ENCODE measurements at regions not wholly inside any gene's neighbourhood (a gene's known extent, or its start where the extent isn't known, plus 50 kb on each side); places are given as distances from the start of the nearest gene placed in this dataset.

DNA sequence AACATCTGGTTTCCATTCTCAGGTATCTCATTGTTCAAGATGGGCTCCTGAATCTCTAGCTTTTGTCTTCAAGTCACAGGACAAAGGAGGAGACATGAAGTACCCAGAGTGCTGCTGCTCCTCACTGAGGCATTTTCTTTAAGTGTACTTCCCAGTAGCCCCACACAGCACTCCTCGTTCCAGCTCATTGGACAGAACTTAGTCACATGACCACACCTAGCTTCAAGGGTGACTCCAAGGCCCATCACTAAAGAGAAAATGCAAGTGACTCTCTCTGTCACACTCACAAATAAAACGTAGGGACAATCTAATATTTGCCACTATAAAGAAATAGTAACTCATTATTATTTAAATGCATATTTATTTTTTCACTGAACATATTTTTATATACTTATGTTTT is 58.3 kb upstream of the NEUROD6 start:
- no peak overlapping the region for H3K27ac Mint-ChIP-seq
- no peaks in the 10 kb centered on the region for H3K36me3 Mint-ChIP-seq
- ChIA-PET CTCF (no interaction called here), POLR2A (no interaction called here)
- Histone ChIP-seq H3K36me3 (ENCODE audit: control insufficient read depth in 2 of 2, extremely low read depth in 1 of 2, insufficient read depth in 1 of 2, low read length in 1 of 2) (no peaks in the 10 kb centered on the region), H3K27me3 (replicated peaks in 1 of 2; ENCODE audit: control insufficient read depth in 2 of 2, extremely low read depth in 1 of 2, insufficient read depth in 2 of 2, low read length in 1 of 2) (no peaks in the 10 kb centered on the region), H3K9me3 (no peaks in the 10 kb centered on the region), H3K4me1 (ENCODE audit: control insufficient read depth in 1 of 2, extremely low read depth in 1 of 2, insufficient read depth in 2 of 2, low read length in 2 of 2) (no peaks in the 10 kb centered on the region), H3K4me3 (ENCODE audit: control insufficient read depth in 1 of 2, extremely low read depth in 1 of 2, low read length in 1 of 2) (no peak overlapping the region), H3K27ac (ENCODE audit: low read length) (no peak overlapping the region)
- no peak for ATAC-seq (replicated peaks in 1 of 4)
- no peak for DNase-seq
- no peaks in the 10 kb centered on the region for H3K4me1 Mint-ChIP-seq
- no peaks in the 10 kb centered on the region for H3K9me3 Mint-ChIP-seq
- no peaks in the 10 kb centered on the region for H3K27me3 Mint-ChIP-seq
- H3K4me3 Mint-ChIP-seq, result no peak overlapping the region
- WGBS (ENCODE audit: insufficient coverage), result 75% methylated on average over 1 of the region's 2 CpGs

DNA sequence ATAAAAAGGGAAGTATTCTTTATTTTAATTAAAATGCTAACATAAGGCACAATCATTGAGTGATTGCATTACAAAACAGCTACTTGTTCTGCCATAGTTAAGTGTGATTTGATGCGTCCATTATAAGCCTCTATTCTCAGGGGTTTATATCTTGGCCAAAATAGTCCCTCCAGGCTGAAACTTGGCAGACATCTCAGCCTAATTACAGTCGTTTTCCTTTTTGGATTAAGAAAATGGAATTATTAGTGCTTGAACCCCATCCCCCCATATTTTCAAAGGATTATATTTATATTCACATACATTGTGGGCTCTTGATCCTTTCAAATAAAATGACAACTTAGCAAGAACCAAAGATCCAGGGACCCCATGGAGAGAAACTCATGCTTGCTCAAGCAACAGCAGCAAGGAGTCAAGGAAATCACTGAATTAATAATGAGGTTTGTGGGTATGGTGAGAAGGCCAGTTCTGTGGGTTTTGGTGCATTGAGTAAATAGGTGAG is 66.7 kb upstream of the NEUROD6 start:
- no peaks in the 10 kb centered on the region for H3K36me3 Mint-ChIP-seq
- Histone ChIP-seq H3K36me3 (ENCODE audit: control insufficient read depth in 2 of 2, extremely low read depth in 1 of 2, insufficient read depth in 1 of 2, low read length in 1 of 2) (no peaks in the 10 kb centered on the region), H3K27me3 (replicated peaks in 1 of 2; ENCODE audit: control insufficient read depth in 2 of 2, extremely low read depth in 1 of 2, insufficient read depth in 2 of 2, low read length in 1 of 2) (no peaks in the 10 kb centered on the region), H3K4me3 (ENCODE audit: control insufficient read depth in 1 of 2, extremely low read depth in 1 of 2, low read length in 1 of 2) (no peak overlapping the region), H3K9me3 (no peaks in the 10 kb centered on the region), H3K27ac (ENCODE audit: low read length) (no peak overlapping the region), H3K4me1 (ENCODE audit: control insufficient read depth in 1 of 2, extremely low read depth in 1 of 2, insufficient read depth in 2 of 2, low read length in 2 of 2) (no peaks in the 10 kb centered on the region)
- peaks cover 0 to 6% (median 0%) of the 10 kb centered on the region in 3 donors for H3K9me3 Mint-ChIP-seq
- no peak overlapping the region for H3K27ac Mint-ChIP-seq
- no CpG with 5 or more reads among the region's 2 CpGs for WGBS (ENCODE audit: insufficient coverage)
- CTCF ChIA-PET, result no interaction called here
- ATAC-seq (replicated peaks in 1 of 4), result no peak
- H3K4me3 Mint-ChIP-seq, result no peak overlapping the region
- H3K4me1 Mint-ChIP-seq, result no peaks in the 10 kb centered on the region
- POLR2A ChIA-PET, result no interaction called here
- peaks cover 0 to 4% of the 10 kb centered on the region in 2 donors for H3K27me3 Mint-ChIP-seq
- no peak for DNase-seq

DNA sequence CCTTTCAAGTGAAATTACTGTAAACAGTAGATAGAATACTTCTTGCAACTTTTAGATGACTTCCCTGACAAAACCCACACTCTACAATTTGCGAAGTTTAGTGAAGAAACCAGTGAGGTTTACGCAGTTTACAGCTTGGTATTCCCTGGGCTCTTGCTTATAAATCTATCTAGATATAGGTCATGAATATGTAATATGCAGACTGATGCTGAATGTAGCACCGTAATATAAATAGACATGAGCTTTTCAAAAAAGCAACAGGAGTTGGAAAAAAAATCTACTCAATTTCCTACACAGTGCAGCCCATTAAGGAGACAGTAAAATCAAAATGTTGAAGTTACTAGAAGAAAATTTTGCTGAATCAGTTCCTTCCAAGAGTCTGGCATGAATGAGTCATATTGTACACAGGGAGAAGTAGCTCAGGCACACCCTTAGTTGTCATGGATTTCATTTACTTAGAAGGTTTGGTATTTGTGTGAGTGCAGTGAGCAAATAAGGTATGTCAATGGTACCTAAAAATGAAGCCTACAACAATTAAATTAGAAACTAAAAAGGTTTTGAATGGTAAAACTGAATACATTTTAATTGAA is 67.7 kb upstream of the NEUROD6 start:
- Mint-ChIP-seq H3K27me3 (peaks cover 0 to 4% of the 10 kb centered on the region in 2 donors), H3K27ac (no peak overlapping the region), H3K4me3 (no peak overlapping the region), H3K9me3 (peaks cover 0 to 6% (median 0%) of the 10 kb centered on the region in 3 donors), H3K4me1 (no peaks in the 10 kb centered on the region), H3K36me3 (no peaks in the 10 kb centered on the region)
- no peak for ATAC-seq (replicated peaks in 1 of 4)
- ChIA-PET POLR2A (no interaction called here), CTCF (no interaction called here)
- H3K27me3 ChIP-seq (replicated peaks in 1 of 2; ENCODE audit: control insufficient read depth in 2 of 2, extremely low read depth in 1 of 2, insufficient read depth in 2 of 2, low read length in 1 of 2), result no peaks in the 10 kb centered on the region
- H3K9me3 ChIP-seq, result no peaks in the 10 kb centered on the region
- no peak for DNase-seq
- no peak overlapping the region for H3K27ac ChIP-seq (ENCODE audit: low read length)
- no peaks in the 10 kb centered on the region for H3K4me1 ChIP-seq (ENCODE audit: control insufficient read depth in 1 of 2, extremely low read depth in 1 of 2, insufficient read depth in 2 of 2, low read length in 2 of 2)
- no CpG with 5 or more reads among the region's 3 CpGs for WGBS (ENCODE audit: insufficient coverage)
- H3K36me3 ChIP-seq (ENCODE audit: control insufficient read depth in 2 of 2, extremely low read depth in 1 of 2, insufficient read depth in 1 of 2, low read length in 1 of 2), result no peaks in the 10 kb centered on the region
- no peak overlapping the region for H3K4me3 ChIP-seq (ENCODE audit: control insufficient read depth in 1 of 2, extremely low read depth in 1 of 2, low read length in 1 of 2)

DNA sequence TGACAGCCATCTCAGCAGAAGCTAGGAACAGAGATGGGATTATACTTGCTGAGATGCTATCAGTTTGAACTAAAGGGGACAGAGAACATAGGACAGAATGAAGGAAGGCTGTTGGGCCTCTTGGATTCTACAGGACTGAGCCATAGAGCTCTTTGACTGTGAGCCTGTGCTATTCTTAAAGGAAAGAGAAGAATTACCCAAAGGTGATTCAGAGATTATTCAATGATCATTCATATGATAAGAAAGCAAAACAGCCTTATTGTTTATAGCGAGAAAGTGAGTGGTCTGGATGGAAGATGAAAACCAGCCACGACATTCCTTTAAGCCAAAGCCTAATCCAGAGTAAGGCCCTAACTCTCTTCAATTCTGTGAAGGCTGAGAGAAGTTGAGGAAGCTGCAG is 69.7 kb upstream of the NEUROD6 start:
- no peak for DNase-seq
- ChIA-PET CTCF (no interaction called here), POLR2A (no interaction called here)
- H3K9me3 Mint-ChIP-seq, result peaks cover 0 to 6% (median 0%) of the 10 kb centered on the region in 3 donors
- ATAC-seq (replicated peaks in 1 of 4), result no peak
- no peaks in the 10 kb centered on the region for H3K4me1 ChIP-seq (ENCODE audit: control insufficient read depth in 1 of 2, extremely low read depth in 1 of 2, insufficient read depth in 2 of 2, low read length in 2 of 2)
- peaks cover 0 to 4% of the 10 kb centered on the region in 2 donors for H3K27me3 Mint-ChIP-seq
- H3K27me3 ChIP-seq (replicated peaks in 1 of 2; ENCODE audit: control insufficient read depth in 2 of 2, extremely low read depth in 1 of 2, insufficient read depth in 2 of 2, low read length in 1 of 2), result no peaks in the 10 kb centered on the region
- no peaks in the 10 kb centered on the region for H3K36me3 Mint-ChIP-seq
- H3K27ac Mint-ChIP-seq, result no peak overlapping the region
- no peaks in the 10 kb centered on the region for H3K4me1 Mint-ChIP-seq
- H3K9me3 ChIP-seq, result no peaks in the 10 kb centered on the region
- no peaks in the 10 kb centered on the region for H3K36me3 ChIP-seq (ENCODE audit: control insufficient read depth in 2 of 2, extremely low read depth in 1 of 2, insufficient read depth in 1 of 2, low read length in 1 of 2)
- H3K27ac ChIP-seq (ENCODE audit: low read length), result no peak overlapping the region
- no CpG with 5 or more reads among the region's 2 CpGs for WGBS (ENCODE audit: insufficient coverage)
- no peak overlapping the region for H3K4me3 Mint-ChIP-seq
- no peak overlapping the region for H3K4me3 ChIP-seq (ENCODE audit: control insufficient read depth in 1 of 2, extremely low read depth in 1 of 2, low read length in 1 of 2)

DNA sequence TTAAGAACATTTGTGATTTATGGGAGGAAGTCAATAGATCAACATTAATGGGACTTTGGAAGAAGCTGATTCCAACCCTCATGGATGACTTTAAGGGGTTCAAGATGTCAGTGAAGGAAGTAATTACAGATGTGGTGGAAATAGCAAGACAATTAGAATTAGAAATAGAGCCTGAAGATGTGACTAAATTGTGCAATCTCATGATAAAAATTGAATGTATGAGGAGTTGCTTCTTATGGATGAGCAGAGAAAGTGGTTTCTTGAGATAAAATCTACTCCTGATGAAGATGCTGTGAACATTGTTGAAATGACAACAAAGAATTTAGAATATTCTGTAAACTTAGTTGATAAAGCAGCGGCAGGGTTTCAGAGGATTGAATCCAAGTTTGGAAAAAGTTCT is 70.9 kb upstream of the NEUROD6 start:
- H3K9me3 Mint-ChIP-seq, result peaks cover 0 to 3% (median 0%) of the 10 kb centered on the region in 3 donors
- no peak for ATAC-seq (replicated peaks in 1 of 4)
- H3K4me1 ChIP-seq (ENCODE audit: control insufficient read depth in 1 of 2, extremely low read depth in 1 of 2, insufficient read depth in 2 of 2, low read length in 2 of 2), result no peaks in the 10 kb centered on the region
- H3K27ac ChIP-seq (ENCODE audit: low read length), result no peak overlapping the region
- H3K4me1 Mint-ChIP-seq, result no peaks in the 10 kb centered on the region
- peaks cover 3 to 4% of the 10 kb centered on the region in 2 donors for H3K27me3 Mint-ChIP-seq
- CTCF ChIA-PET, result no interaction called here
- no peaks in the 10 kb centered on the region for H3K36me3 ChIP-seq (ENCODE audit: control insufficient read depth in 2 of 2, extremely low read depth in 1 of 2, insufficient read depth in 1 of 2, low read length in 1 of 2)
- no peak for DNase-seq
- H3K27ac Mint-ChIP-seq, result no peak overlapping the region
- H3K9me3 ChIP-seq, result no peaks in the 10 kb centered on the region
- WGBS (ENCODE audit: insufficient coverage), result no CpG with 5 or more reads among the region's 1 CpG
- H3K4me3 Mint-ChIP-seq, result no peak overlapping the region
- no peaks in the 10 kb centered on the region for H3K36me3 Mint-ChIP-seq
- H3K27me3 ChIP-seq (replicated peaks in 1 of 2; ENCODE audit: control insufficient read depth in 2 of 2, extremely low read depth in 1 of 2, insufficient read depth in 2 of 2, low read length in 1 of 2), result no peaks in the 10 kb centered on the region
- POLR2A ChIA-PET, result no interaction called here
- H3K4me3 ChIP-seq (ENCODE audit: control insufficient read depth in 1 of 2, extremely low read depth in 1 of 2, low read length in 1 of 2), result no peak overlapping the region

DNA sequence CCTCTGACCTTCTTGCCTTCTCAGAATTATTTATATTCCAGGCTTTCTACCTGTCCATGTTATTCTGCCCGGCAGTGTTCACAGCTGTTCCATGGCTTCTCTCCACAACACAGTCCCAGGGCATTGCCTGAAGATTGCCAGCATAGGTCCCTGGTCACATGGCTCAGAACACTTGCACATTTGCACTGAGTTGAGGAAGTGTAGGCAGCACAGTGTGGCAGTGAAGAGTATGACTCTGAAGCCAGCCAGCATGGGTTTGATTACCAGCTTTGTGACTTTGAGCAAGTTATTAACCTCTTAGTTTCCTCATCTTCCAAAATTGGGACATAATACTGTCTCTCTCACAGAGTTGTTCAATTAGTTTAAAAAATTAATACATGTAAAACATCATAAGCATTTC is 73.2 kb upstream of the NEUROD6 start:
- Mint-ChIP-seq H3K36me3 (no peaks in the 10 kb centered on the region), H3K4me1 (no peaks in the 10 kb centered on the region), H3K27ac (no peak overlapping the region), H3K4me3 (no peak overlapping the region), H3K27me3 (peaks cover 3 to 4% of the 10 kb centered on the region in 2 donors), H3K9me3 (peaks cover 0 to 3% (median 0%) of the 10 kb centered on the region in 3 donors)
- ATAC-seq (replicated peaks in 1 of 4), result no peak
- no peaks in the 10 kb centered on the region for H3K4me1 ChIP-seq (ENCODE audit: control insufficient read depth in 1 of 2, extremely low read depth in 1 of 2, insufficient read depth in 2 of 2, low read length in 2 of 2)
- H3K27me3 ChIP-seq (replicated peaks in 1 of 2; ENCODE audit: control insufficient read depth in 2 of 2, extremely low read depth in 1 of 2, insufficient read depth in 2 of 2, low read length in 1 of 2), result no peaks in the 10 kb centered on the region
- no peaks in the 10 kb centered on the region for H3K9me3 ChIP-seq
- H3K27ac ChIP-seq (ENCODE audit: low read length), result no peak overlapping the region
- WGBS (ENCODE audit: insufficient coverage), result no CpG with 5 or more reads among the region's 1 CpG
- H3K36me3 ChIP-seq (ENCODE audit: control insufficient read depth in 2 of 2, extremely low read depth in 1 of 2, insufficient read depth in 1 of 2, low read length in 1 of 2), result no peaks in the 10 kb centered on the region
- H3K4me3 ChIP-seq (ENCODE audit: control insufficient read depth in 1 of 2, extremely low read depth in 1 of 2, low read length in 1 of 2), result no peak overlapping the region
- CTCF ChIA-PET, result no interaction called here
- POLR2A ChIA-PET, result no interaction called here
- DNase-seq, result no peak

DNA sequence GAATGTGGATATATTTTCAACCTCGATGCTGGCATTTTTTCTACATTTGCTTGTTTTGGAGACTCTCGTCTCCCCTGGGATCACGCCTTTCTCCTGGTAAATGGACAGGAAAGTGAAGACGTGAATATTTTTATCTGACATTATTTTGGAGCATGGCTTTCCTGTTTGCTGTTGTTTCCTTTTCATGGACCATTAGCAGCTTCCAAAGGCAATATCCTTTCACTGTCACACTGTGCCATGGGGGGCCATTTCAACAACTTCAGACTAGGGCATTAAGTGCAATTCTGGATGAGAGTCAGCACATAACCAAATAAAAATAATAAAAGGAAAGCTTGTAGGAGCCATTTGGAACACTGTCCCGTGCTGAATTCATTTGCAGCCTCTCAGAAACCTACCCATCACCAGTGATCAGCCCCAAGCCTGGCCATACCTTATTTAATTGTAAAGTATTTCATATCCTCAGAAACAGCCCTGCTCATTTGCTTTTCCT is 75.9 kb upstream of the NEUROD6 start:
- H3K4me1 Mint-ChIP-seq, result no peaks in the 10 kb centered on the region
- ATAC-seq (replicated peaks in 1 of 4), result no peak
- no peaks in the 10 kb centered on the region for H3K27me3 ChIP-seq (replicated peaks in 1 of 2; ENCODE audit: control insufficient read depth in 2 of 2, extremely low read depth in 1 of 2, insufficient read depth in 2 of 2, low read length in 1 of 2)
- H3K36me3 Mint-ChIP-seq, result no peaks in the 10 kb centered on the region
- DNase-seq, result no peak
- no peak overlapping the region for H3K4me3 ChIP-seq (ENCODE audit: control insufficient read depth in 1 of 2, extremely low read depth in 1 of 2, low read length in 1 of 2)
- H3K27ac Mint-ChIP-seq, result no peak overlapping the region
- ChIA-PET CTCF (no interaction called here), POLR2A (no interaction called here)
- peaks cover 0 to under 1% (median 0%) of the 10 kb centered on the region in 3 donors for H3K9me3 Mint-ChIP-seq
- no peak overlapping the region for H3K4me3 Mint-ChIP-seq
- no peak overlapping the region for H3K27ac ChIP-seq (ENCODE audit: low read length)
- H3K27me3 Mint-ChIP-seq, result peaks cover 2 to 3% of the 10 kb centered on the region in 2 donors
- H3K36me3 ChIP-seq (ENCODE audit: control insufficient read depth in 2 of 2, extremely low read depth in 1 of 2, insufficient read depth in 1 of 2, low read length in 1 of 2), result no peaks in the 10 kb centered on the region
- 94% methylated on average over 2 of the region's 5 CpGs for WGBS (ENCODE audit: insufficient coverage)
- no peaks in the 10 kb centered on the region for H3K9me3 ChIP-seq
- no peaks in the 10 kb centered on the region for H3K4me1 ChIP-seq (ENCODE audit: control insufficient read depth in 1 of 2, extremely low read depth in 1 of 2, insufficient read depth in 2 of 2, low read length in 2 of 2)
